ENCODE measurements at regions not wholly inside any gene's neighbourhood (a gene's known extent, or its start where the extent isn't known, plus 50 kb on each side); places are given as distances from the start of the nearest gene placed in this dataset.

DNA sequence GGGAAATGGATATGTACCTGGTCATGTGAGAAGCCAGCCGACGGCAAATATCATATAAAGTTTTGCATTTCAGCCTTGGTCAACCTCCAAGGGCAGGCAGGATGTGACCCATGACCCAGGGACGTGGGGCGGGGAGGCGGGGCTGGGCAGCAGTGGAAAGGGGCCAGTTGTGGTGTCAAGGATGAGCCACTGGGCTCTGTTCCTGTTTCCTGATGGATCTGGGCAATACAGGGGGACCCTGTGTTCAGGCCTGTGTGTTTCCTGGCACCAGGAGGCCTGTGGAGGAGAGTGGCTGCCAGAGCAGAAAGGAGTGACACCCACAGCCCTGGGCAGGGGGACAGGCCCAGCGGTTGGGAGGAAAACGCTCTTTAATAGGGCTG, 106.9 kb downstream of the GATA6 start:
- POLR2A ChIA-PET (ENCODE audit: unreplicated experiment), result interaction anchor here (0.6 kb wide), 1 partner anchor 263 kb away, joined by 3 read pairs; no protein-coding TSS in a partner anchor
- no peak overlapping the region for H2BK5ac ChIP-seq (ENCODE audit: low read depth, low read length, poor library complexity, severe bottlenecking)
- no peak overlapping the region for H3K14ac ChIP-seq (replicated peaks; ENCODE audit: low read depth, low read length)
- no peaks in the 10 kb centered on the region for H4K20me1 ChIP-seq (ENCODE audit: insufficient read depth, low read length)
- ATAC-seq (ENCODE audit: low read depth), result no peak
- no peak overlapping the region for H3K9ac ChIP-seq (ENCODE audit: low read depth, low read length)
- 77% methylated on average over 5 of the region's 7 CpGs; no CpG with 5 or more reads in 1 of the 2 experiments for WGBS, 2 experiments (ENCODE audit: extremely low coverage in 2 of 2, insufficient read length in 1 of 2)
- peaks cover 21% of the 10 kb centered on the region for H3K27me3 ChIP-seq (ENCODE audit: control insufficient read depth, insufficient read depth, low read length)
- dilution Hi-C loops (cut with HindIII; ENCODE audit: low sequenced_read_pairs, unreplicated experiment), result no loop called here
- H4K91ac ChIP-seq (ENCODE audit: insufficient read depth, low read depth, low read length), result no peak overlapping the region
- no peaks in the 10 kb centered on the region for H3K36me3 ChIP-seq (ENCODE audit: control insufficient read depth, insufficient read depth, low read length)
- H3K23ac ChIP-seq (ENCODE audit: low read depth, low read length), result no peak overlapping the region
- BruUV-seq (replicated peaks), result no TSS peak
- no peak overlapping the region for H2BK120ac ChIP-seq (ENCODE audit: low read depth, low read length)
- H2BK20ac ChIP-seq (ENCODE audit: low read depth, low read length), result no peak overlapping the region
- H3K4me2 ChIP-seq (ENCODE audit: low read depth, low read length), result no peak overlapping the region
- intact Hi-C loops (cut with micrococcal nuclease), result no loop called here
- no peak overlapping the region for H3K27ac ChIP-seq (ENCODE audit: insufficient read depth, low read length)
- H3K9me1 ChIP-seq (ENCODE audit: insufficient read depth, low read length), result peaks cover 3% of the 10 kb centered on the region; the same call in 1 of the 2 replicates
- H3K4me1 ChIP-seq (ENCODE audit: control insufficient read depth, insufficient read depth, low read length), result peaks cover 5% of the 10 kb centered on the region
- H3K79me1 ChIP-seq (ENCODE audit: low read depth in 1 of 2, low read length in 2 of 2), result no peaks in the 10 kb centered on the region
- H4K5ac ChIP-seq (ENCODE audit: low read depth, low read length), result no peak overlapping the region
- no peak overlapping the region for H2BK15ac ChIP-seq (ENCODE audit: low read depth, low read length)
- H3K56ac ChIP-seq (ENCODE audit: extremely low read depth, insufficient read depth, low read length), result no peak overlapping the region
- H2AK5ac ChIP-seq (ENCODE audit: low read depth, low read length), result no peak overlapping the region
- in situ Hi-C loops (cut with MboI; ENCODE audit: low sequenced_read_pairs), result no loop called here
- no peak overlapping the region for H2AFZ ChIP-seq (replicated peaks; ENCODE audit: low read length, poor library complexity)
- no peak overlapping the region for H2AK9ac ChIP-seq (replicated peaks; ENCODE audit: low read depth, low read length, poor library complexity)
- H4K8ac ChIP-seq (ENCODE audit: low read depth in 2 of 2, low read length in 2 of 2), result no peak overlapping the region
- H3K18ac ChIP-seq (ENCODE audit: low read depth, low read length), result no peak overlapping the region
- peaks cover 7% of the 10 kb centered on the region for H3K9me3 ChIP-seq (ENCODE audit: control insufficient read depth, insufficient read depth, low read length)
- no peak overlapping the region for H3K4ac ChIP-seq (ENCODE audit: low read depth, low read length)
- DNase-seq, result no peak
- no peak overlapping the region for H3K4me3 ChIP-seq (ENCODE audit: insufficient read depth, low read depth, low read length)
- TF ChIP-seq NFE2L2 (IDR thresholded peaks at IDR 0.05; ENCODE audit: low read depth, low read length) (no peak), CEBPB (IDR thresholded peaks at IDR 0.05; ENCODE audit: low read depth, low read length) (no peak), RCOR1 (IDR thresholded peaks at IDR 0.05; ENCODE audit: insufficient replicate concordance, low read length) (no peak), CHD1 (IDR thresholded peaks at IDR 0.05; ENCODE audit: low read depth, low read length) (no peak), POLR2A (IDR thresholded peaks at IDR 0.05; ENCODE audit: low read depth, low read length) (no peak), FOS (IDR thresholded peaks at IDR 0.05; ENCODE audit: low read depth, low read length) (no peak), MAFK (IDR thresholded peaks at IDR 0.05; ENCODE audit: low read depth, low read length) (no peak), SMC3 (IDR thresholded peaks at IDR 0.05; ENCODE audit: low read depth, low read length) (no peak), MAZ (IDR thresholded peaks at IDR 0.05; ENCODE audit: borderline replicate concordance, low read depth, low read length) (no peak), BHLHE40 (IDR thresholded peaks at IDR 0.05; ENCODE audit: low read depth, low read length) (no peak), RAD21 (IDR thresholded peaks at IDR 0.05; ENCODE audit: low read length) (no peak), MXI1 (IDR thresholded peaks at IDR 0.05; ENCODE audit: borderline replicate concordance, low read depth, low read length) (no peak), RFX5 (IDR thresholded peaks at IDR 0.05; ENCODE audit: low read depth, low read length) (no peak)
- TF ChIP-seq, protein P1, sequence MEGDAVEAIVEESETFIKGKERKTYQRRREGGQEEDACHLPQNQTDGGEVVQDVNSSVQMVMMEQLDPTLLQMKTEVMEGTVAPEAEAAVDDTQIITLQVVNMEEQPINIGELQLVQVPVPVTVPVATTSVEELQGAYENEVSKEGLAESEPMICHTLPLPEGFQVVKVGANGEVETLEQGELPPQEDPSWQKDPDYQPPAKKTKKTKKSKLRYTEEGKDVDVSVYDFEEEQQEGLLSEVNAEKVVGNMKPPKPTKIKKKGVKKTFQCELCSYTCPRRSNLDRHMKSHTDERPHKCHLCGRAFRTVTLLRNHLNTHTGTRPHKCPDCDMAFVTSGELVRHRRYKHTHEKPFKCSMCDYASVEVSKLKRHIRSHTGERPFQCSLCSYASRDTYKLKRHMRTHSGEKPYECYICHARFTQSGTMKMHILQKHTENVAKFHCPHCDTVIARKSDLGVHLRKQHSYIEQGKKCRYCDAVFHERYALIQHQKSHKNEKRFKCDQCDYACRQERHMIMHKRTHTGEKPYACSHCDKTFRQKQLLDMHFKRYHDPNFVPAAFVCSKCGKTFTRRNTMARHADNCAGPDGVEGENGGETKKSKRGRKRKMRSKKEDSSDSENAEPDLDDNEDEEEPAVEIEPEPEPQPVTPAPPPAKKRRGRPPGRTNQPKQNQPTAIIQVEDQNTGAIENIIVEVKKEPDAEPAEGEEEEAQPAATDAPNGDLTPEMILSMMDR (conservative IDR thresholded peaks at IDR 0.05; ENCODE audit: low read depth, low read length), result no peak
- TF ChIP-seq, protein P2, sequence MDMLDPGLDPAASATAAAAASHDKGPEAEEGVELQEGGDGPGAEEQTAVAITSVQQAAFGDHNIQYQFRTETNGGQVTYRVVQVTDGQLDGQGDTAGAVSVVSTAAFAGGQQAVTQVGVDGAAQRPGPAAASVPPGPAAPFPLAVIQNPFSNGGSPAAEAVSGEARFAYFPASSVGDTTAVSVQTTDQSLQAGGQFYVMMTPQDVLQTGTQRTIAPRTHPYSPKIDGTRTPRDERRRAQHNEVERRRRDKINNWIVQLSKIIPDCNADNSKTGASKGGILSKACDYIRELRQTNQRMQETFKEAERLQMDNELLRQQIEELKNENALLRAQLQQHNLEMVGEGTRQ (IDR thresholded peaks at IDR 0.05; ENCODE audit: low read depth, low read length), result no peak
- TF ChIP-seq, protein P3, sequence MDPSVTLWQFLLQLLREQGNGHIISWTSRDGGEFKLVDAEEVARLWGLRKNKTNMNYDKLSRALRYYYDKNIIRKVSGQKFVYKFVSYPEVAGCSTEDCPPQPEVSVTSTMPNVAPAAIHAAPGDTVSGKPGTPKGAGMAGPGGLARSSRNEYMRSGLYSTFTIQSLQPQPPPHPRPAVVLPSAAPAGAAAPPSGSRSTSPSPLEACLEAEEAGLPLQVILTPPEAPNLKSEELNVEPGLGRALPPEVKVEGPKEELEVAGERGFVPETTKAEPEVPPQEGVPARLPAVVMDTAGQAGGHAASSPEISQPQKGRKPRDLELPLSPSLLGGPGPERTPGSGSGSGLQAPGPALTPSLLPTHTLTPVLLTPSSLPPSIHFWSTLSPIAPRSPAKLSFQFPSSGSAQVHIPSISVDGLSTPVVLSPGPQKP (IDR thresholded peaks at IDR 0.05; ENCODE audit: borderline replicate concordance, low read depth, low read length), result no peak
- CTCF ChIA-PET, result no interaction called here

Measured in IMR-90 (cell line).